Body of pancreas (tissue), 4 donors: ENCODE measurements at regions not wholly inside any gene's neighbourhood (a gene's known extent, or its start where the extent isn't known, plus 50 kb on each side); places are given as distances from the start of the nearest gene placed in this dataset.

ENCODE experiments used
- POLR2A ChIP-seq, 3 donors: fragments of 450-650 bp; IDR thresholded peaks; one replicate each; pipeline ENCODE4 v1.6.1; 2016; ENCODE audit warnings: antibody characterized with exemption in 3 of 3, mild to moderate bottlenecking in 2 of 3
- TF ChIP-seq, protein P1 (sequence below), 7 experiments: fragments of 450-650 bp in 4 of 7; fragments of 200-600 bp in 3 of 7; sonication (generic) in 3 of 7; IDR thresholded peaks; one replicate each; pipeline ENCODE4 v1.5.1; 2016 to 2019; ENCODE audit warnings: antibody characterized with exemption in 7 of 7

DNA sequence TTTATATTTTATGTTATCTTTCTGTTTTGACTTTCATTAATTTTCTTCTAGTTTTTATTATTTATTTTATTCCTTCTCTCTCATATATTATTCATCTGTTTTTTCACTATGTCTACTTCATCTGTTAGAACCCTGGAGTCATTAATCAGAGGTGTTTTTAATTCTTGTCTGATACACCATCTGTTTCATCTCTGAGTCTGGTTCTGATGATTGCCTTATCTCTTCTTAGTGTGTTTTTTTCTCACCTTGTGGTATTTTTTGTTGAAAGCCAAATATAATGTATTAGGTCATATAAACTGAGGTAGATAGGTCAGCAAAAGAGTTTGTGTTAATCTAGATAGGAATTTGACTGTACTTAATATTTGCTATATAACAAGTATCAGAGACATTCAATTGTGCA lies 1005.7 kb upstream of the NCAM2 start:
- TF ChIP-seq, protein P1, sequence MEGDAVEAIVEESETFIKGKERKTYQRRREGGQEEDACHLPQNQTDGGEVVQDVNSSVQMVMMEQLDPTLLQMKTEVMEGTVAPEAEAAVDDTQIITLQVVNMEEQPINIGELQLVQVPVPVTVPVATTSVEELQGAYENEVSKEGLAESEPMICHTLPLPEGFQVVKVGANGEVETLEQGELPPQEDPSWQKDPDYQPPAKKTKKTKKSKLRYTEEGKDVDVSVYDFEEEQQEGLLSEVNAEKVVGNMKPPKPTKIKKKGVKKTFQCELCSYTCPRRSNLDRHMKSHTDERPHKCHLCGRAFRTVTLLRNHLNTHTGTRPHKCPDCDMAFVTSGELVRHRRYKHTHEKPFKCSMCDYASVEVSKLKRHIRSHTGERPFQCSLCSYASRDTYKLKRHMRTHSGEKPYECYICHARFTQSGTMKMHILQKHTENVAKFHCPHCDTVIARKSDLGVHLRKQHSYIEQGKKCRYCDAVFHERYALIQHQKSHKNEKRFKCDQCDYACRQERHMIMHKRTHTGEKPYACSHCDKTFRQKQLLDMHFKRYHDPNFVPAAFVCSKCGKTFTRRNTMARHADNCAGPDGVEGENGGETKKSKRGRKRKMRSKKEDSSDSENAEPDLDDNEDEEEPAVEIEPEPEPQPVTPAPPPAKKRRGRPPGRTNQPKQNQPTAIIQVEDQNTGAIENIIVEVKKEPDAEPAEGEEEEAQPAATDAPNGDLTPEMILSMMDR (IDR thresholded peaks at IDR 0.05) = no peak
- no peak for TF ChIP-seq POLR2A (IDR thresholded peaks at IDR 0.05)
